Gastroesophageal sphincter (tissue), 3 donors: ENCODE measurements at regions not wholly inside any gene's neighbourhood (a gene's known extent, or its start where the extent isn't known, plus 50 kb on each side); places are given as distances from the start of the nearest gene placed in this dataset.

Source experiments
- CTCF ChIP-seq, 4 experiments: fragments of 200-600 bp in 2 of 4; fragments of 450-650 bp in 2 of 4; sonication (generic) in 1 of 4; IDR thresholded peaks; one replicate each; pipeline ENCODE4 v1.5.1; 2017 to 2019; ENCODE audit warnings: antibody characterized with exemption in 4 of 4, mild to moderate bottlenecking in 2 of 4, moderate library complexity in 2 of 4
- POLR2A ChIP-seq, 2 donors: fragments of 450-650 bp; IDR thresholded peaks; one replicate each; pipeline ENCODE4 v1.6.1; 2017; ENCODE audit warnings: antibody characterized with exemption in 2 of 2, mild to moderate bottlenecking in 2 of 2, moderate library complexity in 1 of 2

- TF ChIP-seq POLR2A (IDR thresholded peaks at IDR 0.05) = no peak
- TF ChIP-seq CTCF (IDR thresholded peaks at IDR 0.05) = no peak
Observed at GRCh38 chr1:221097479-221098281, 218.4 kb downstream of the HLX start.
